KBM-7 (cell line): ENCODE measurements at regions not wholly inside any gene's neighbourhood (a gene's known extent, or its start where the extent isn't known, plus 50 kb on each side); places are given as distances from the start of the nearest gene placed in this dataset.

Experiments
- DNase-seq: peaks from one replicate; pipeline ENCODE4 v3.0.0-alpha.2; 2015
- in situ Hi-C: fragments of 300-500 bp; cut with MboI; formaldehyde crosslinking; loops from 2 replicates; pipeline ENCODE4 v1.14.3; 2020; ENCODE audit warnings: low sequenced_read_pairs, low pct_unique_long_range_greater_than_20kb, mixed read lengths

DNA sequence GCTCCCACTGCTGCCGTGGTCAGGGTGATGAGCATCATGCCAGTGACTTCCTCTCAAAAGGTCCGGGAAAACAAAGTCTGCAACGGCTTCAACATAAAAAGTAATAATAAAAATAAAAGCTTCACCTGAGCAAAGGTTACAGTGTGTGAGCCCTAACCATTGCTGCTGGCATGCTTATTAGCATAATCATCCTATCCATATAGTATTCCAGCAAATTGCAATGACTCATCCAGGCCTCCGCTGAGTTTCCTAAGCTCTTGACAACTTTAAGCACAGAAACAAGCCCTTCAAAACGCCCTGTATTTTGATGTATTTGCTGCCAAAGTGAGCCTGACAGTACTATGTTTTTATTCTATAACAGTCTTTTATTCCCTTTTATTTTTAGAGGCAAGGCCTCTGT lies 100.5 kb downstream of the AASDH start:
- no peak for DNase-seq
- in situ Hi-C loops: no loop called here

GRCh38 chr4:56283375-56283774 lies 103.9 kb downstream of the AASDH start:
- in situ Hi-C loops: no loop called here
- no peak for DNase-seq

- in situ Hi-C loops: no loop called here
- DNase-seq: no peak
Observed at GRCh38 chr4:56282004-56282403, 105.3 kb downstream of the AASDH start.

DNA sequence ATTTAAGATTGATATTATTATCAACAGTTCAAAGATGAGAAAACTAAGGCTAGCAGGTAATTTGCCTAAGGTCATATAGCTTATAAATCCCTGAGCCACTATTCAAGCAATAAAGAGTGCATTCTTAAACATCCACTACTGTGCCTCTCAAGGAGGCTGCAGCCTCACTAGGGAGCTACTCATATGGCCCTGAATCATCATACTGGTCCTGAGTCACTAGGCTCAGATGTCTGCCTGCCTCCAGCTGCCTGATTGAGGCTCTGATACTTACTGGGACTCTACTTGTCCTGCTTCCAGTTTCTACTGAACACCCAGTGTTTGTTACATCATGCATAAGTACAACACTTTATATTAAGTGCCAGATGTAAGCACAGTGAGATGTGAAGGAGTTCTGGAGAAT lies 110.7 kb downstream of the AASDH start:
- DNase-seq: no peak
- in situ Hi-C loops: no loop called here

GRCh38 chr4:56273391-56273790 lies 113.9 kb downstream of the AASDH start:
- DNase-seq: no peak
- in situ Hi-C loops: no loop called here

DNA sequence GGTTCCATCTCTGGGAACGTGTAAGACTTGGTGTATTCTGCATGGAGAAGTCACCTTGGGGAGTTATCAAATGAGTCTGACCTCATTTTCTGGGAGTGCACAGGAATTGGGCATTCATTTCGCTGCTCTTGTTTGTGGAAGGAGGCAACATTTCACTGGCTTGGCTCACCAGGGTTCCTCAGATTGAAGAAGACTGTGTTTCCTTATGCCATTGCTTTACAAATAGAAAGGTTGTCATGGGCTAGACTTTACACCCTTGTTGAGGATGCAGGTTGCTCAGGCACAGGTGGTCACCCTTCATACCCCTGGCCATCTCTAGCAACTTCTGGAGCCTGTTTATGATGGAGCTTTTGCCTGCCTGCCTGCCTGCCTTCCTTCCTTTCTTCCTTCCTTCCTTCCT lies 114.4 kb downstream of the AASDH start:
- in situ Hi-C loops: no loop called here
- DNase-seq: no peak

DNA sequence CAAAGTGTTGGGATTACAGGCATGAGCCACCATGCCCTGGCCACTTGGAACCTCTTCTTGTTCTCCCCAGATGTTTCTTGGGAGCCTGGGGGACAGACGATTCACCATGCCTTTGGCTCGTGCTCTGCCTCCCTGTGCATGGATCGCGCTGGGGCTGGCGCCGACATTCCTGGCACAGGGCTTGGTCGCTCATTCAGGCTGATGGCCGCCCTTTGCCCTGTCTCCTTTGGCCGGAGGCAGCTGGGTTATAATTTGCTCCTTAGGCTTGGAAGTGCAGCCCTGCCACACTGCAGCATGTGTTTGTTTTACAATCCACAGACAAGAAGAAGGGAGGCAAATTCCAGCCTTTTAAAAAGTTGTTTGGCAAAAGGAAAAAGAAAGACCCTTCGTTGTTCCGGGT lies 115.3 kb downstream of the AASDH start:
- in situ Hi-C loops: no loop called here

GRCh38 chr4:56271131-56271530 lies 116.2 kb downstream of the AASDH start:
- no peak for DNase-seq
- in situ Hi-C loops: no loop called here

More for the DNA sequence above, 115.3 kb downstream of the AASDH start:
- DNase-seq: no peak

DNA sequence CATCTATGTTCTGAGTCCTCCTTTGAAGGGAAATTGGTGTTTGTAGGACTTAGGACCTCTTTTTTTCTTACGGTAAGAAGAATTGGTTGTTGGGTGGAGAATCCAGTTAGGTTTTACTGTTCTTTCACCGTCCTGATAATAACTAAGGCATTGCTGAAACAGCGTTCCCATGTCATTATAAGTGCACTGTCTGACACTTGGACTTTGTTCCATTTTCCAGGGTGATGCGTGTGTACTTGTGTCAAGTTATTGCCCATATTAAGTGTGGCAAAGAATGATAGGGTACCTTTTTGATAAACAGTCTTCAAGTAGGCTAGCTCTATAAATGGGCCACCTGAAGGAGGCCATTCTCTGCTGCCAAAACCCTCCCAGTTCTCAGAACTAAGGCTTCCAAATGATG lies 119.7 kb downstream of the AASDH start:
- DNase-seq: no peak
- in situ Hi-C loops: no loop called here

GRCh38 chr4:56264873-56265272 lies 122.4 kb downstream of the AASDH start:
- DNase-seq: no peak
- in situ Hi-C loops: no loop called here

DNA sequence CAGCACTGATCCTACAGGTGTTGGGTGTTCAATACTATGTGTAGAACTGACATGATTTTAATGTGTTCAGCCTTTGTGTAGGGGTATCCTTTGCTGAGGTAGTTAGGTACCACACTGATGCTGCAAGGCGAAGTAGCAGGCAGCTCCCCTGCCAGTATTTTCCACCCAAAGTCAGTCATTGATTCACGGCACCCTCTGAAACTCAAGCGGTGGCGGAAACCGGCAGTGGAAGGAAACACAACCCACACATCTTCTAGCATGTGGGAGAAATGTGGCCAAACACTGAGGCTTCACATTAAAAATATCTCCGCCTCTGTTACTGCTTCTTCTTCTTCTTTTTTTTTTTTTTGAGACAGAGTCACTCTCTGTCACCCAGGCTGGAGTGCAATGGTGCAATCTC lies 126.3 kb downstream of the AASDH start:
- no peak for DNase-seq
- in situ Hi-C loops: no loop called here

DNA sequence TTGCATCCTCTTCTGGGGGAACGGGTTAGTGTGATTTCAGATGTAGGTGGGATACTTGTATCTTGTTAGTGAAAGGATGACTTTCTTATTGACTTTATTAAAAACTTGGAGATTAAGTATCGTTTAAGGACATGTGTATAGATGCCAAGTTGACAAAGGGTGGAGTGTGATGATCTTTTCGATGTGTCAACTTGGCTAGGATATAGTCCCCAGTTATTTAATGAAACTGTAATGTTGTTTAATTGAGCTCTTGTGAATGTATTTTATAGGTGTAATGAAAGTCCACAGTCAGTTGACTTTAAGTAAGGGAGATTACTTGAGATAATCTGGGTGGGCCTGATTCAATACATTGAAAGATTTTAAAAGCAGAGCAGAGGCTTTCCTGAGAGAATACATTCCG lies 127.0 kb downstream of the AASDH start:
- DNase-seq: no peak
- in situ Hi-C loops: no loop called here

DNA sequence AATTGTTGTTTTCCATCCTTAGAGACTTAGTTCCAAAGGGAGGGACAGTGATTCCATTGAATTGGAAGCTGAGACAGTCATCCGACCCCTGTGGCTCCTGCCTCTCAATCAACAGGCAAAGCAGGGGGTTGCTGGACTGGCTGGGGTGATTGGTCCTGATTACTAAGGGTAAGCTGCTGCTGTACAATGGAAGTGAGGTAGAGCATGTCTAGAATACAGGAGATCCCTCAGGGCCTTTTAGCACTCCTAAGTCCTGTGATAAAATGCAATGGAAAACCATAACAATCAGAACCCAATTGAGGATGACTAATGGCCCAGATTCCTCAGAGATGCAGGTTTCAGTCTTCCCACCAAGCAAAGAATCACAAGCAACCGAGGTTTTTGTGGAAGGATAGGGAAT lies 127.6 kb downstream of the AASDH start:
- DNase-seq: no peak
- in situ Hi-C loops: no loop called here

GRCh38 chr4:56255820-56256219 lies 131.5 kb downstream of the AASDH start:
- in situ Hi-C loops: no loop called here
- DNase-seq: peak; percentile 7

DNA sequence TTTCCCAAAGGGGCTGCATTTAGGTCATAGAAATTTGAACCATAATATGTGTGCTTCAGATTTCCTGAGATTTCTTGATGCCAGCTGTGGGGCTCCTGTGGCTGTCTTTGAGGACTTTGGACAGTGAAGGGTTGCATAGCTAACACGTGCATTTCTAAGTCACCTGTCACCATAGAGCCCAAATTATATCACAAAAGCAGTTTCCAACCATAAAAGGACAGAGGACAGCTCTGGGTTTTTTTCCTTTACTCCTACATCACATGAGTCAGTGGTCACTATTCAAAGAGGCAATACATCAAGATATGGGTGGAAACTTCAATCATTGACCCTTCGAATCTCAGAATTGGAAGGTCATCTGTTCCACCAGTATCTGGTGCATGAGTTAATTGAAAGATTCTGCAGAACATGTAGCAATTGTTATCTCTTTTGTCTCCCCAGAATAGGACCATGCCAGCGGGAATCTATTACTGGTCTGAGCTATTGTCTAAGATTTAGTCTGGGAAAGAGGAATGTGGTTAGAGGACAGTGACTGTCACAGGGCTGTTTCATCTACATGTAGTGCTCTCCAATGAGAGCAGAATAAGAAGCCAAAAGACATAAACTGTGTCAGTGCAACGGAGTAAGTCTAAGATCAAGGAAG lies 133.5 kb downstream of the AASDH start:
- in situ Hi-C loops: no loop called here
- no peak for DNase-seq

DNA sequence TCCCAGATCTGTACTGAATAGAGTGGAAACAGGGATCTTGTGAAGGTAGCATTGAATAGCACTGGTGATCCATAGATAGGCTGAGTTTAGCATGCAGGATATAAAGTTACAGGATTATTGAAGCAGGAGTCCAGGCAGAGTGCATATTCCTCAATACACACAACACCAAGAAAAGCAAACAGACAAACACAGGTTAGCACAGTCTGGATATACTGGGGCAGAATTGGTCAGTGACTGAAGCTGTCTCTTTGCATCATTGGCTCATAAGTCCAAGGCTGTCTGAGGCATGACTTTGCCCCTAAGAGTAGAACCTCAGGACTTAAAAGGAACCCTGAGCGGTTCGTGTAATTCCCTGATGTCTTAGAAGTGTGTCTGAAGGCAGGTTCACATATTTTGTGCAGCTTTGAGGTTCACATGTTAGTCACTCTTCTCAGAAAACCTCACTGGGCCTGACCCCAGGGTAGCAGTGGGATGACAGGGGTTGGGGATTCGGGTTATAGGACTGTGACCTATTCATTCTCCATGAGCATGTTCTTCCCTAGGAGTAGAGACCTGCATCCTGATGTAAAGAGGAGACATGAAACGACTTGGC lies 134.6 kb downstream of the AASDH start:
- in situ Hi-C loops: no loop called here
- no peak for DNase-seq

DNA sequence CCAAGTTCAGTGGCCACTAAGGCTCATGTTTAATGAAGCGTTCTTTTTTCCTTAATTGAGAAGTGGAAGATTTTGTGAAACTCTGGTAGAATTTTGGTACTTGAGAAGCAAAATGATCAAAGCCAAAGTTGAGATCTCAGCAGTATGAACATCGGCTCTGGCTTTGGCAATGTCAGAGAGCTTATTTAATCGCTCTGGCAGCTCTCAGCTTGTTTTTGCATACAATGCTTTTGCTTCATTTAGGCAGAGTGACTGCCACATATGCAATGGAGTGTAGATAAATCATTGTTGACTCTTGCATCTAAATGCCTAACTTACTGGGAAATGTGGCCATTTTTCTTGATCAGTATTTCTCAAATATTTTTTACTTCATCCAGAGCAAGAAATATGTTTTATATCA lies 135.7 kb downstream of the AASDH start:
- in situ Hi-C loops: no loop called here
- DNase-seq: no peak

GRCh38 chr4:56250776-56251175 lies 136.5 kb downstream of the AASDH start:
- no peak for DNase-seq
- in situ Hi-C loops: no loop called here

GRCh38 chr4:56247646-56248045 lies 139.6 kb downstream of the AASDH start:
- DNase-seq: no peak
- in situ Hi-C loops: no loop called here

GRCh38 chr4:56246233-56246610 lies 141.1 kb downstream of the AASDH start:
- in situ Hi-C loops: no loop called here
- no peak for DNase-seq

GRCh38 chr4:56245547-56246232 lies 141.6 kb downstream of the AASDH start:
- DNase-seq: no peak

More at GRCh38 chr4:56245547-56246232, 141.6 kb downstream of the AASDH start:
- in situ Hi-C loops: no loop called here
